ENCODE measurements at regions not wholly inside any gene's neighbourhood (a gene's known extent, or its start where the extent isn't known, plus 50 kb on each side); places are given as distances from the start of the nearest gene placed in this dataset.

DNA sequence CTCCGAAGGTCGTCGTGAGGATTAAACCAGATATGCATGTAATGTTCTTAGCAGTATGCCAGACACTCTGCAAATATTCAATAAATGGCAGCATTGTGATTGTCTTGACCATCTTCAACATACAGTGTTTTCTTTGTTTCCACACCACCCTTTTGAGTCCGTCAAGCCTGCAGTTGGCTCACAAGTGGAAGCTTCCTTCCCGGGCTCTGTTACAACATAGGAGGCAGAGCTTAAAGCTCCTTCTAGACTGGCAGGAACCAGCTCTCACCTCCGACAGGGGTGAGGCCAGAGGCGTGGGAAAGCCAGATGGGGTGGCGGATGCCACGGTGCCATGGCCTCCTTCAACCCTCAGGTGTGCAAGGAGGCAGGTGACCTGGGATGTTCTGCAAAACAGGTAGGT lies 138.3 kb downstream of the FOXL1 start:
- Histone ChIP-seq H2AFZ (ENCODE audit: control insufficient read depth, low read depth, low read length) (no peak overlapping the region), H4K20me1 (ENCODE audit: control insufficient read depth, insufficient read depth) (no peaks in the 10 kb centered on the region), H3K9ac (ENCODE audit: control insufficient read depth, insufficient read depth, low read length) (no peak overlapping the region), H3K27ac (ENCODE audit: control insufficient read depth, insufficient read depth) (no peak overlapping the region), H3K79me2 (ENCODE audit: control insufficient read depth, insufficient read depth, low read length) (no peaks in the 10 kb centered on the region), H3K27me3 (replicated peaks in 1 of 2; ENCODE audit: control insufficient read depth in 2 of 2, insufficient read depth in 2 of 2, low read length in 1 of 2) (no peaks in the 10 kb centered on the region), H3K36me3 (ENCODE audit: control insufficient read depth in 2 of 2, insufficient read depth in 2 of 2, low read length in 1 of 2) (no peaks in the 10 kb centered on the region), H3K9me3 (replicated peaks; ENCODE audit: control insufficient read depth, insufficient read depth, low read length) (no peaks in the 10 kb centered on the region), H3K4me2 (ENCODE audit: control insufficient read depth, insufficient read depth) (no peak overlapping the region), H3K4me1 (ENCODE audit: control insufficient read depth, insufficient read depth, low read length) (no peaks in the 10 kb centered on the region), H3K4me3 (no peak overlapping the region)
- in situ Hi-C loops (cut with MboI) (no loop called here), intact Hi-C loops (cut with micrococcal nuclease; ENCODE audit: unreplicated experiment) (no loop called here)
- RAD21 ChIA-PET (ENCODE audit: unreplicated experiment): interaction anchor here (2.7 kb wide), 1 partner anchor 52 kb away, joined by 11 read pairs; no protein-coding TSS in a partner anchor
- POLR2A ChIA-PET: no interaction called here
- no peak for FAIRE-seq
- no TSS peak for BruUV-seq (replicated peaks)
- no peak for DNase-seq (ENCODE audit: low read depth, low spot score)
- SMC1A ChIA-PET (ENCODE audit: uncharacterized antibody, unreplicated experiment): no interaction called here
- CTCF ChIA-PET: interaction anchor here (0.9 to 1.3 kb wide), 2 partner anchors 48 to 51 kb away, joined by 3 read pairs; no protein-coding TSS in a partner anchor
- TF ChIP-seq CBX3 (IDR thresholded peaks at IDR 0.05; ENCODE audit: borderline replicate concordance, low read depth): no peak
- TF ChIP-seq, protein P1, sequence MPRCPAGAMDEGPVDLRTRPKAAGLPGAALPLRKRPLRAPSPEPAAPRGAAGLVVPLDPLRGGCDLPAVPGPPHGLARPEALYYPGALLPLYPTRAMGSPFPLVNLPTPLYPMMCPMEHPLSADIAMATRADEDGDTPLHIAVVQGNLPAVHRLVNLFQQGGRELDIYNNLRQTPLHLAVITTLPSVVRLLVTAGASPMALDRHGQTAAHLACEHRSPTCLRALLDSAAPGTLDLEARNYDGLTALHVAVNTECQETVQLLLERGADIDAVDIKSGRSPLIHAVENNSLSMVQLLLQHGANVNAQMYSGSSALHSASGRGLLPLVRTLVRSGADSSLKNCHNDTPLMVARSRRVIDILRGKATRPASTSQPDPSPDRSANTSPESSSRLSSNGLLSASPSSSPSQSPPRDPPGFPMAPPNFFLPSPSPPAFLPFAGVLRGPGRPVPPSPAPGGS (IDR thresholded peaks at IDR 0.05; ENCODE audit: borderline replicate concordance, insufficient read depth, low read depth, low read length, poor library complexity, severe bottlenecking): no peak
- TF ChIP-seq, protein P2, sequence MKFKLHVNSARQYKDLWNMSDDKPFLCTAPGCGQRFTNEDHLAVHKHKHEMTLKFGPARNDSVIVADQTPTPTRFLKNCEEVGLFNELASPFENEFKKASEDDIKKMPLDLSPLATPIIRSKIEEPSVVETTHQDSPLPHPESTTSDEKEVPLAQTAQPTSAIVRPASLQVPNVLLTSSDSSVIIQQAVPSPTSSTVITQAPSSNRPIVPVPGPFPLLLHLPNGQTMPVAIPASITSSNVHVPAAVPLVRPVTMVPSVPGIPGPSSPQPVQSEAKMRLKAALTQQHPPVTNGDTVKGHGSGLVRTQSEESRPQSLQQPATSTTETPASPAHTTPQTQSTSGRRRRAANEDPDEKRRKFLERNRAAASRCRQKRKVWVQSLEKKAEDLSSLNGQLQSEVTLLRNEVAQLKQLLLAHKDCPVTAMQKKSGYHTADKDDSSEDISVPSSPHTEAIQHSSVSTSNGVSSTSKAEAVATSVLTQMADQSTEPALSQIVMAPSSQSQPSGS (IDR thresholded peaks at IDR 0.05; ENCODE audit: low read length): no peak
- no peak for TF ChIP-seq ZBED1 (IDR thresholded peaks at IDR 0.05; ENCODE audit: borderline replicate concordance)
- TF ChIP-seq KDM1A (IDR thresholded peaks at IDR 0.05; ENCODE audit: borderline replicate concordance): no peak
- TF ChIP-seq TBL1XR1 (IDR thresholded peaks at IDR 0.05; ENCODE audit: low read depth, low read length): no peak
- TF ChIP-seq ZNF622 (IDR thresholded peaks at IDR 0.05): no peak
- TF ChIP-seq NFIC (IDR thresholded peaks at IDR 0.05; ENCODE audit: low read depth, low read length): no peak
- TF ChIP-seq, protein P3, sequence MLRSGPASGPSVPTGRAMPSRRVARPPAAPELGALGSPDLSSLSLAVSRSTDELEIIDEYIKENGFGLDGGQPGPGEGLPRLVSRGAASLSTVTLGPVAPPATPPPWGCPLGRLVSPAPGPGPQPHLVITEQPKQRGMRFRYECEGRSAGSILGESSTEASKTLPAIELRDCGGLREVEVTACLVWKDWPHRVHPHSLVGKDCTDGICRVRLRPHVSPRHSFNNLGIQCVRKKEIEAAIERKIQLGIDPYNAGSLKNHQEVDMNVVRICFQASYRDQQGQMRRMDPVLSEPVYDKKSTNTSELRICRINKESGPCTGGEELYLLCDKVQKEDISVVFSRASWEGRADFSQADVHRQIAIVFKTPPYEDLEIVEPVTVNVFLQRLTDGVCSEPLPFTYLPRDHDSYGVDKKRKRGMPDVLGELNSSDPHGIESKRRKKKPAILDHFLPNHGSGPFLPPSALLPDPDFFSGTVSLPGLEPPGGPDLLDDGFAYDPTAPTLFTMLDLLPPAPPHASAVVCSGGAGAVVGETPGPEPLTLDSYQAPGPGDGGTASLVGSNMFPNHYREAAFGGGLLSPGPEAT (IDR thresholded peaks at IDR 0.05; ENCODE audit: low read depth): no peak
- no peak for TF ChIP-seq RFX5 (IDR thresholded peaks at IDR 0.05; ENCODE audit: low read depth, low read length)
- TF ChIP-seq ATF7 (IDR thresholded peaks at IDR 0.05; ENCODE audit: low read depth): no peak
- no peak for TF ChIP-seq SREBF2 (IDR thresholded peaks at IDR 0.05; ENCODE audit: low read length)
- TF ChIP-seq MEF2B (IDR thresholded peaks at IDR 0.05; ENCODE audit: partially characterized antibody, poor library complexity, severe bottlenecking): no peak
- TF ChIP-seq, protein P4, sequence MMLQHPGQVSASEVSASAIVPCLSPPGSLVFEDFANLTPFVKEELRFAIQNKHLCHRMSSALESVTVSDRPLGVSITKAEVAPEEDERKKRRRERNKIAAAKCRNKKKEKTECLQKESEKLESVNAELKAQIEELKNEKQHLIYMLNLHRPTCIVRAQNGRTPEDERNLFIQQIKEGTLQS (IDR thresholded peaks at IDR 0.05; ENCODE audit: borderline replicate concordance, extremely low read depth, low read depth, low read length): no peak
- TF ChIP-seq MEF2A (IDR thresholded peaks at IDR 0.05; ENCODE audit: insufficient read depth, low read depth, low read length): no peak
- TF ChIP-seq STAT1 (conservative IDR thresholded peaks at IDR 0.05): no peak
- 48% methylated on average over 9 of the region's 9 CpGs for WGBS (ENCODE audit: insufficient coverage, insufficient replicate concordance, low lambda C conversion rate, missing lambda C conversion rate)
- no peak for ATAC-seq
